Prostate gland (tissue), 2 donors: ENCODE measurements at regions not wholly inside any gene's neighbourhood (a gene's known extent, or its start where the extent isn't known, plus 50 kb on each side); places are given as distances from the start of the nearest gene placed in this dataset.

Experiments used
- POLR2A ChIP-seq: fragments of 450-650 bp; IDR thresholded peaks from one replicate; pipeline ENCODE4 v1.6.1; 2016; ENCODE audit warnings: antibody characterized with exemption, mild to moderate bottlenecking
- POLR2AphosphoS5 ChIP-seq: sonication (generic); formaldehyde crosslinking; IDR thresholded peaks from one replicate; pipeline ENCODE4 v1.6.1; 2017; ENCODE audit warnings: antibody characterized with exemption
- TF ChIP-seq, protein P1 (sequence below), 4 experiments: fragments of 200-600 bp in 2 of 4; fragments of 450-650 bp in 2 of 4; sonication (generic) in 2 of 4; IDR thresholded peaks; 1 replicate in 3 of 4; 2 replicates in 1 of 4; pipeline ENCODE4 v1.5.1; 2016 to 2019; ENCODE audit warnings: antibody characterized with exemption in 4 of 4, mild to moderate bottlenecking in 2 of 4, moderate library complexity in 2 of 4

DNA sequence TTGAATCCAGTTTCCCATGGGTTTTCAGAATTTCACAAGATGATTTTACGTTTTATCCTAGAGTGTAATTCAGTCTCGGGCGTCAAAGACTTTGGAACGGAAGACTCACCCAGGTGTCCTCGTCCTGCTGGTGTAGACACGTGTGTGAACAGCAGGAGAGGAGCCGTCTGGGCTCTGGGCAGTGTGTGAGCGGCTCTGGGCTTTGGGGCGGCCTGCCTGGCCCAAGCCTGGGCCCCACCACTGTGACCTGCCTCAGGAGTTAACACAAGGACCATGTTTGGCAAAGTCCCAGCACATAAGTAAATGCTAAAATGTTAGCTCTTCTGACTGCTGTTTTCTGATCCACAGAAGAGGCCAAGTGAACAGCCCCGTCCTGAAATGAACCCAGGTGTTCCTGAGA is 1093.3 kb downstream of the BRD1 start:
- no peak for TF ChIP-seq POLR2A
- TF ChIP-seq, protein P1, sequence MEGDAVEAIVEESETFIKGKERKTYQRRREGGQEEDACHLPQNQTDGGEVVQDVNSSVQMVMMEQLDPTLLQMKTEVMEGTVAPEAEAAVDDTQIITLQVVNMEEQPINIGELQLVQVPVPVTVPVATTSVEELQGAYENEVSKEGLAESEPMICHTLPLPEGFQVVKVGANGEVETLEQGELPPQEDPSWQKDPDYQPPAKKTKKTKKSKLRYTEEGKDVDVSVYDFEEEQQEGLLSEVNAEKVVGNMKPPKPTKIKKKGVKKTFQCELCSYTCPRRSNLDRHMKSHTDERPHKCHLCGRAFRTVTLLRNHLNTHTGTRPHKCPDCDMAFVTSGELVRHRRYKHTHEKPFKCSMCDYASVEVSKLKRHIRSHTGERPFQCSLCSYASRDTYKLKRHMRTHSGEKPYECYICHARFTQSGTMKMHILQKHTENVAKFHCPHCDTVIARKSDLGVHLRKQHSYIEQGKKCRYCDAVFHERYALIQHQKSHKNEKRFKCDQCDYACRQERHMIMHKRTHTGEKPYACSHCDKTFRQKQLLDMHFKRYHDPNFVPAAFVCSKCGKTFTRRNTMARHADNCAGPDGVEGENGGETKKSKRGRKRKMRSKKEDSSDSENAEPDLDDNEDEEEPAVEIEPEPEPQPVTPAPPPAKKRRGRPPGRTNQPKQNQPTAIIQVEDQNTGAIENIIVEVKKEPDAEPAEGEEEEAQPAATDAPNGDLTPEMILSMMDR (IDR thresholded peaks at IDR 0.05), result no peak
- no peak for TF ChIP-seq POLR2AphosphoS5
